ENCODE measurements at regions not wholly inside any gene's neighbourhood (a gene's known extent, or its start where the extent isn't known, plus 50 kb on each side); places are given as distances from the start of the nearest gene placed in this dataset.
"Not testable (repeated sequence)": the region's sequence is repeated elsewhere in the genome, so short reads cannot be mapped to it uniquely, and the experiment has no call there.

- not testable (repeated sequence) for TF ChIP-seq RAD21 (conservative IDR thresholded peaks at IDR 0.05); CTCF (IDR thresholded peaks at IDR 0.05; ENCODE audit: poor library complexity, severe bottlenecking); MXI1 (conservative IDR thresholded peaks at IDR 0.05; ENCODE audit: poor library complexity, severe bottlenecking); POLR2AphosphoS5 (IDR thresholded peaks at IDR 0.05); SMC3 (conservative IDR thresholded peaks at IDR 0.05; ENCODE audit: poor library complexity); EZH2 (IDR thresholded peaks at IDR 0.05; ENCODE audit: borderline replicate concordance, insufficient read depth, low read length, poor library complexity, severe bottlenecking)
These were observed 93.8 kb upstream of the DPP6 start for GRCh38 chr7:153958381-153958780.
